RPMI8226 (cell line): ENCODE measurements at regions not wholly inside any gene's neighbourhood (a gene's known extent, or its start where the extent isn't known, plus 50 kb on each side); places are given as distances from the start of the nearest gene placed in this dataset.

Experiments used
- DNase-seq: peaks from one replicate; pipeline ENCODE4 v3.0.0-alpha.2; 2015

- DNase-seq: no peak
Observed at GRCh38 chr3:71838406-71838805, 53.5 kb upstream of the PROK2 start.
